ENCODE measurements at regions not wholly inside any gene's neighbourhood (a gene's known extent, or its start where the extent isn't known, plus 50 kb on each side); places are given as distances from the start of the nearest gene placed in this dataset.

DNA sequence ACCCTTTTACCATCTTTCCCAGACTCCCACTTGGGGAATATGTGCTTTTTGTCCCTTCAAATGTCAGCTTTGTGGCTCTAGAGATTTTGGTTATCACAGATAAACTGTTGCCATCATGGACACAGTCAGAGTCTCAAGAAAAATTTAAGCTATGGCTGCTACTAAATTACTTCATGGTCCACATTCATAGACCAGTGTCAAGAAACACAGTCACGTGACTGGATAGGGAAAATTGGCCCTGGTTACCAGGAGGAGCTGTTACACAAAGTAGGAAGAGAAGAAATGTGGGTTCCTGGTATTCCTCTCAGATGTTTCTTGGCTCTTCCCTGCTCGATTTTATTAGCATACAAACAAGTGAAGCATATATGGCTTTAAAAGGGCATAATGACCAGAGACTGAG lies 348.9 kb downstream of the NDFIP2 start:
- intact Hi-C loops (cut with micrococcal nuclease) = no loop called here
- DNase-seq (no peak), ATAC-seq (no peak)

DNA sequence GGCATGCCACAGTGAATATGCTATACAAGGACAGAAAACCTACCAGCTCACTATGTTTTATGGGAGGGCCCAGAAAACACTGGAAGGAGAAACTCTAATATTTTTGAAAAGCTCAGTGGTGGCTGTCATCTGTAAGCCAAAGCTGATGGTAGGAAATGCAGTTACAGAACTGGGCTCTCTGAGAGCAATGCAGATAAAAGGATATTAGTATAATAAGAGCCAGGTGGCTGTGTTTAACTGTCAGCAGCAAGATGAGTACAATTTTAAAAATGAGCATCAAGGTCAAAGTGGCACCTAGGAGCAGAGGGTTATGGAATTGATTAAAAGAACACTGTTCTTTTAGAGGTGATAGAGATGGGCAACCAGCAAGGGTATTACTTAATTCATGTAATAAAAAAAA lies 345.0 kb downstream of the NDFIP2 start:
- DNase-seq (no peak), ATAC-seq (no peak)
- intact Hi-C loops (cut with micrococcal nuclease) = no loop called here

DNA sequence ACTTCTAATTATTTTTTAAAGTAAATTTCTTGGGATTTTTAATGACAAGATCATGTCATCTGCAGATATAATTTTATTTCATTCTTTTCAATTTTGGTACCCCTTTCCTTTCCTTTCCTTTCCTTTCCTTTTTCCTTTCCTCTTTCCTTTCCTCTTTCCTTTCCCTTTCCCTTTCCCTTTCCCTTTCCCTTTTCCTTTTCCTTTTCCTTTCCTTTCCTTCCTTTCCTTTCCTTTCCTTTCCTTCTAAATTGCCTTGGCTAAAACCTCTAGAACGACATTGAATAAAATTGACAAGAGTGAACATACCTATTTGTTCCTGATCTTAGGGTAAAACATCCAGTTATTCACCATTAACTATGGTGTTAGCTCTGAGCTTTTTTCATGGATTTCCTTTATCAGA lies 334.1 kb downstream of the NDFIP2 start:
- no peak for ATAC-seq
- intact Hi-C loops (cut with micrococcal nuclease) = no loop called here
- DNase-seq = no peak

DNA sequence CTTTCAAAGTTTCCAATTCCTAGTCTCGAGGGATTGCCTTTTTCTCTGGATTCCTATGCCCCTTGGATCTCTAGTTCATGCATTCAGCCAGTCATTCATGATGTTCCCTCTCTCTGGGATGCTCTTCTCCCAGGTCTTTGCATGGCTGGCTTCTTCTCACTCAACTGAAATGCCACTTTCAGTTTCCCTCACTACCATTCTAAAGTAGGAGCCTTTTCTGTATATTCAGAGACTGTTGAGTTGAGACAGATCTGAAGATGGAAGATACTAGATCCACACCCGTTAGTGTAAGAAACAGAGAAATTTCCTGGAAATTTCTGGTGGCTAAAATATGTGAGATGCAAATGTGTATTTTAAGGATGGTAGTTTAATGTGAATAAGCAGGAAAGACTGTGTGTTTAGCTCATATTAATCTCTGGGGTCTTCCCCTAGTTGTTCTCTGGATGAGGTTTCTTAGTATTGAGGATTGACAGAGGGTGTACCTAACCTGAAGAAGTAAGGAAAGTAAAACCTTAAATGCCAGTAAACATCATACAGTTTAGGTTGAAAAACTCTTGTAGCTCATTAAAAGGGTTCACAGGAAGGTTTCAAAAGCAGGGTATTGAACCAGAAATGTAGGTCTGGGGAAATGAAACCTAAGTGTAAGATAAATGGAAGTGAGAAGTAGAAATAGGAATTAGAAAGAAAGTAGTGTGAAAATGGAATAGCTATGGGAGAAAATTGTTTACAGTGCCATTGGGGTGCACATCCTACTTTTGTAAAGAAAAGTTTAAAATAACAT lies 331.3 kb downstream of the NDFIP2 start:
- intact Hi-C loops (cut with micrococcal nuclease) = no loop called here
- DNase-seq (no peak), ATAC-seq (no peak)

DNA sequence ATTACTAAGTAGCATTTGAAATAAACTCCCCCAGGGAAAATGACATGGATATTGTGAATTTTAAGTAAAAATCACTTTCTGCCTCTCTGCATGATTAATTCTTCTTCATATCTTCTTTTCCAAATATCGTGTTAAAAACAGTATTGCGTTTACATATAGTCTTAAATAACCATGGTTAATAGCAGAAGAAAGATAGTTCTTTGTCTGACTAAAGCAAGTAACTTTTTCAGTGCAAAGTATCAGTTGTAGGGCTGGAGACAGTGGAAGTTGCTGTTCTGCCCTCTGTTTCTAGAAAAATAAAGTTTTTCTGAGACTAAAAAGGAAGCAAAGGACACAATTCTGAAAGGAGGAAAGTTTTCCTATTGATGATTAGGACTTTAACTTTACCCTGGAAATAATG lies 330.2 kb downstream of the NDFIP2 start:
- DNase-seq = no peak
- ATAC-seq = no peak

DNA sequence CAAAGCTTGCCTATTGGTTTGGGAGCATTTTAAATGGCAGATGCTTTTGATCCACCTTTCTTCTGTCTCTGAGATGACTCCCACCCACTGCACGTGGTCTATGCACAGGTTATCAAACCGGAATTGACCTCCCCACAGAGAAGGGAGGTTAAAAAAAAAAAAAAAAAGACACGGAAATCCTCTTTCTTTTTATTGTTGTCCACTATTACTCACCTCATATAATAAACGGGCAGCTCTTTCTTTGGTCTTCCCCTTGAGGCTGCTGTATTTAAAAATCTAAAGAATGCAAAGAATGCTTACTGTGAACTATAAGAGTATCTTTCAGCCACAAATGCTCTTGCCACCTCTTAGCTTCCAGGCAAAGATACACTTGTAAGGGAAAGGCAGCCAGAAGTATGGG lies 329.7 kb downstream of the NDFIP2 start:
- ATAC-seq (no peak), DNase-seq (no peak)
- intact Hi-C loops (cut with micrococcal nuclease) = no loop called here

More for the DNA sequence above, 330.2 kb downstream of the NDFIP2 start:
- intact Hi-C loops (cut with micrococcal nuclease) = no loop called here

DNA sequence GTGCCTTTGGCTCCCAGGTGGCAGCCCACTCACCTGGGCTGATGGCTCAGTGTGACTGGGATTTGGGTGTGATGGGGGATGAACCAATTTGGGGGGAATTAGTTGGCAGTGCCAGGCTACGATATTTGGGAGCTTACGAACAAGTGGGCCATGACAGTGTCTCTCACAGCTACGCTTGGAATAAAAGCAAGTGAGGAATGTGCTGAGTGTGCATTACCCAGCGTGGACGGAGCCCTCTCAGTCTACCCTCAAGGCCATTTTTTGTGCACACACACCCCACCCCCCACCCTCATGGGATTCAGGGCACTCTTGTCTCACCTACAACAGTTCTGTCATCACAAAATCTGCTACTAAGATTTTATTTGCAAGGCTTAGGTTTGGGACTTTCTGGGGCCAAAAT lies 329.1 kb downstream of the NDFIP2 start:
- no peak for ATAC-seq
- DNase-seq = no peak
- intact Hi-C loops (cut with micrococcal nuclease) = no loop called here

DNA sequence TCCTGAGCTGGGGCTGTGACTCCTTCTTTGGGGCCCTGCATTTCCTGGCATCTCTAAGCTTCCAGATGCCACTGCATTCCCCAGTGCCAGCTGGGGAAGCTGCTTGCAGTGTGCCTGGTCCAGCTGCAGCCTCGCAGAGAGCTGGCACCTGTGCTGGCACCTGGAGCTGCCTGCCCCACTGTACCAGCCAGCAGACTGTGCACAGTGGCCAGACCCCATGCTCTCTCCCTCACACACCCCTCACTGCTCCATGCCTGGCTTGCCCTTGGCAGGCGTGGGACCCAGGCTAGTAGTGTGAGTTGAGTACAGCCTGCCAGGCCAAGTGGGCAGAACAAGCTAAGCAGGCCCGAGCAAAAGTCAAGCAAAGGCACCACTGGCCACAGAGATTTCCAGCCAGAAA lies 327.5 kb downstream of the NDFIP2 start:
- intact Hi-C loops (cut with micrococcal nuclease) = no loop called here
- no peak for DNase-seq
- no peak for ATAC-seq

DNA sequence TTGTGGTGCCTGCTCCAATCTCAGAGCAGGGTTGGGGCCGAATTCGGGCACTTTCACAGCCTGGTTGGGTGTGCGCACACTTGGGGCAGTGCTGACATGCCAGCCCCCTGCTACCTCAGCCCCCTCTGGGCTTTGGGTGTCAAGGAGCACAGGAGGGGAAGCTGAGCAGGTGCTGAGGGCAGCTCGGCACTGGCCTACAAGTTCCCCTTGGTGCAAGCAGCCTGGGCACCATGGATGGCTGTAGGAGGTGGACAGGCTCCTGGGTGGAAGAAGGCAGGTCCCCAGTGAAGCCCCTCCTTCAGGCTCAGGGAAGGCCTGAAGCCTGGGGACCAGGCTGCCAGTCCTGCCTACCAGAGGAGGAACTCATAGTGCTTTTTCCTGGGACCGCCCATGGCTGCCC lies 326.6 kb downstream of the NDFIP2 start:
- no peak for ATAC-seq
- DNase-seq = no peak
- intact Hi-C loops (cut with micrococcal nuclease) = no loop called here

DNA sequence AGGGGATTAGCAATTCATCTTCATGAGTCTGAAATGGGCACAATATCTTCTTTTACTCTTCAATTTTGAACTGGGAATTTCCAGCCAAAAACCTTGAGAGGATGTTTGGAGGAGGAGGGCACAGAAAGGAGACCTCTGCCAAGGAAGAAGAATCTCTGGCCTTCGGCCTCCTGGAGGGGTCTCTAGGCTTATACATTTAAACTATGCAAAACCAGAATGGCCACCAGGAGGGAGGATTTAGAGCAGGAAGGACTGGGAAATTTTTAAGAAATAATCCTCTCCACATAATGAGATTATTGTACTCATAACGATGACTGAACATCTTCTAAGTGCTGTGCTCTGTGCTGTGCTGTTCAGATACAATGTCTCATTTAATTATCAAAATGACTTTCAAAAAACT lies 325.9 kb downstream of the NDFIP2 start:
- ATAC-seq = no peak
- intact Hi-C loops (cut with micrococcal nuclease) = no loop called here
- DNase-seq = no peak

DNA sequence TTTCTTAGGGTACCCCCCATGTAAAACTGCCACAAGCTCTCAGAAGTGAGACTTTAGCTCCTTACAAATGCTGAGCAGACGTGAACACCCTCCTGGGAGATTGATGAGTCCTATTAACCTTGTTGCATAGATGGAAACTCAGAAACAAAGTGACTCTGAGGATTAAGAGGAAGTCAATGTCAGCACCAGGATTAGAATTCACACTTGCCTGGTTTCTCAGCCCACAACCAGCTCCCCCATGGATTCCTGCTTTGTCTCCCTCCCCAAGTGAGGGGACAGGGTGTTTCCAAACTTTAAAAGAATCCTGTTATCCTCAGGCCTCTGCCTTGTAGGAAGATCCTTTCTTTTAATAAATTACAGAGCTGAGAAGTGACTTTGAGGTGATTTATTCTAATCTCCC lies 324.4 kb downstream of the NDFIP2 start:
- ATAC-seq (no peak), DNase-seq (no peak)
- intact Hi-C loops (cut with micrococcal nuclease) = no loop called here

DNA sequence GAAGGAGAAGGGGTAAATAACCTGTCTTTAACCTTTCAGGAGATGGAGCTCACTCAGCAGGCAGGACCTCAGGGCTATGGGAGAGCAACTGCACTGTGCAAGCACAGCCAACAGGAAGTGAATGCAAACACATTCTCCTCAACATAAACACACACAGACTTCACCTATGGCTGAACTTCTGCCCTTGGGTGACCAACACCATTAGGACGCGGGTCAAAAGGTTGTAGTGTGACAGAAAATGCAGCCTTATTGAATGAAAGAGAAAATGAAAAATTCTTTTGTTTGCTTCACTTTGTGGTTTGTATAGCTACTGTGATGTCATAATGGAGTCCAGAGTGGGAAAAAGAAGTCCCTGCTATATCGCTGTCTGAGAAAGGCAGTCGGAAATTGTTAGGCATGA lies 323.0 kb downstream of the NDFIP2 start:
- DNase-seq (no peak), ATAC-seq (no peak)
- intact Hi-C loops (cut with micrococcal nuclease) = no loop called here

DNA sequence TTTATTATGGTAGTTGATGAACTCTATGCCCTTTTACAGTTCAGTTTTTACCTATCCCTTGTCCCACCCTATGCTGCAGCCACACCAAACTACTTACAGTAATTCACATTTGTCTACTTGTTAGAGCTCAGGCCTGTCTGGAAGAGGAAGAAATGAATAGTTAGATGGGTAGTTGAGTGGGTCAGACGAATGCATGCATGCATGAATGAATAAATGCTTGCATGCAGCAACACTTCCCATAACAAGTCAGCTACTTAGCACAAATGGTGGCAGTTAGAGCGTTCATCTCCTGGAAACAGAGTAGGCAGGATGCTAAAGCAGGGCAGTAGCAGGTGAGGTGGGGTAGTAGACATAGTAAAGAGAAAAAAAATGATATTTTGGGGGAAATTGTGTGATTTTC lies 322.3 kb downstream of the NDFIP2 start:
- intact Hi-C loops (cut with micrococcal nuclease) = no loop called here
- ATAC-seq = no peak
- no peak for DNase-seq

DNA sequence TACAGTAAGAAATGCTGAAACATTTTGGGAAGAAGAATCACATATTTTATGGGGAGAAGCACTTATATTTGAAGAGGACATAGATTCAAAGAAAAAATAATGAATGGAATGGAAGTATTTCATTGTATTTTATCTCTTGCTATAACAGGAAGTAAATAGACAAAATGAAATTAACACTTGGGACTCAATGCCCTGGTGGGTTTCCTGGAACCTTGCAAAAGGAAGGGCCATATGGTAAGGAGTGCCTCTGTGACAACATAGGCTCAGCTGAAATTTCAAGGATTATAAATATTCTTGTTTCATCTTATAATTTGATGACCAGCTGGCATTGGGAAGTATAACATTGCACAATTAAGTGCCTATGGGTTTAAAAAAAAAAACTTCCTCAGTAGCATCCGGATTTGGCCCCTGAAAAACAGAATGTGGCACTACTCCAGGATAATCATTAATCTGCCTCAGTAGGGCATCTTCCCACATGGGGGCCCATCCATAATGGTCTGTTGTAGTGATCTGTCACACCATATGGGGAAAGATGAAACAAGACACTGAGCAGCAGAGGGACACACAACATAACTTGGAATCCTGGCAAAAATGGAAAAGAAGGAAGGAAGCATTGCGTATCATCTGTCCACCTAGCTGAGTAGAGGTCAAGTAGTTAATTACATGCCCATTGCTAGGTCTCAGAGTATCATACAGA lies 321.6 kb downstream of the NDFIP2 start:
- DNase-seq (no peak), ATAC-seq (no peak)
- intact Hi-C loops (cut with micrococcal nuclease) = no loop called here

DNA sequence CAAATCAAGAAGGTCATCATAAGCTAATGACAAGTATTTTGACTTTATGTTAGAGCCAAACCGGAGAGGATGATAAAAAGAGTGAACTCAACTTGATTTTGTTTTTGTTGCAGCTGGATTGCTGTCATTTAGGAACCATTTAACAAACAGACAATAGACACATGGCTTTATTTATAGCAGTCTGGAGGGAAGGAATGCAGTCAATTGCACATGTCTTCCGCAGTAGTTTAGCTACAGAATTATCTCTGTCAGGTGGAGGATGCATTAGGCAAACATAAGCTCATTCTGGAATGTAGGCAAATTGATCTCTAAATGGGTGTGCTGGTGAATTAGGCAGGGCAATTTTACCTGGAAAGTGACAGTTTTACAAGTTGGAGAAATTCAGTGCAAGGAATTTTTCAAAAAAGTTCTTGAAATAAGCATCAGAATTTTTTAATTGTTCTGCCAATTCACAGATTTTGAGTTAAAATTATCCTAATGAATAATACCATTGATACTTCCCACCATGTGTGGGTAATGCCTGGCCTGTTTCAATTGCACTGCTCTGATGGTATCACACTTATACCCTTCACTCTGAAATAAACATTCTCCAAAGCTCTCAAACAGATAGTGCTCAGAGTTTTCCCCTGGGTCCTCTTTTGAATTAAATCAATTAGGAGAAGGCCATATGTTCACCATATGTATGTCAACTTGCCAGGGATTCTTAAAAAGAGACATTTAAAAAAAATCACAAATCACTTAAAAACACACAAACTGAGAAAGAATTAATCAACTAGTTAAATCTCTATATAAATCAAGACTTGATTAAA lies 318.3 kb downstream of the NDFIP2 start:
- intact Hi-C loops (cut with micrococcal nuclease) = no loop called here
- DNase-seq (no peak), ATAC-seq (peak; percentile 48)

DNA sequence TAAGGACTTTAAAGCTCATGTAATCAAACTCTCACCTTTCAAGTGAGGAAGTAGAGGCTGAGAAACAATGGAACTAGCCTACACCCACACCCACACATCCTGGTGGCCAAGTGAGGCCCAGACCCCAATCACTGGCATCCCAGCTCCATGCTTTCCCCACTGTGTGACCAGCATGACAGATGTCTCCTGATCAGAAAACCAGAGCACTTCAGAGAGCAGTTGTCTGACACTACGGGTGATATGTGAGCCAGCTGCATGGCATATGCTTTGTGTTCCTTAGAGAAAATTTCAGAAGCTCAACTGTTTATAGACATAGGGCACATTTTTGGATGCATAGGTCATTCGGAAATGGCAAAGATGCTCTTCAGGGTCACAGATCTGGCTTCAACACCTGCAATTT lies 315.2 kb downstream of the NDFIP2 start:
- intact Hi-C loops (cut with micrococcal nuclease) = no loop called here
- no peak for DNase-seq
- ATAC-seq = no peak

DNA sequence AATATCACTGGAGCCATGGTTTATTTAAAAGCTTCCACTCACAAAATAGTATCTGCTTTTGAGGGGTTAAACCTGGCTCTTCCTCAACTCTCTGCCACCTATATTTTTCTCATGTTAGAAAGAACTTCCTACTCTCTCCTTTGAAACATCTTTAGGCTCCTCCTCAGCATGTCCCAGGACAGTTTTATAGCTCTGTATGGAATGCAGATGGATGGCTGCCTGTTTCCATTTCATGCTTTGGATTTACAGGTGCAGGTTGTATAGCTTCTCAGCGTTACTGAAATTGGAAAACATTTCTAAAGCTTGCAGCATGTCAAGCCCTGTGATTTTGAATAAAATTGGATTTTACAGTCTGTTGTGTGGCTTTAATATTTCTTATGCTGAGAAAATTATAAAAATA lies 314.0 kb downstream of the NDFIP2 start:
- intact Hi-C loops (cut with micrococcal nuclease) = no loop called here
- ATAC-seq = no peak
- DNase-seq = no peak

DNA sequence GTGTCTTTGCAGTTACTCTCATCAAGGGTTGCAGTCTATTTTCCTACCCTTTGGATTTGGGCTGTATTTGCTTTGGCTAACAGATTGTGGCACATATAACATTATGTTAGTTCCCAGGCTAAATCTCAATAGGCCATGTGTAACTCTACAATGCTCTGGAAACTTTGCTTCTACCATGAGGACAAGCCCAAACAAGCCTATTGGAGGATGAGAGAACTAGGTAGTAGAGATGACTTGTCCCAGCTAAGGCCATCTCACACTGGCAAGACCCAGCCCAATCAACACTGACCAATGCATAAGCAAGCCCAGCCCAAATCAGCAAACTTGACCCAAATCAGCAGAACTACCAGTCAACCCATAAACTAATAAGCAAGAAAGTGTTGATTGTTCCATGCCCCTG lies 311.8 kb downstream of the NDFIP2 start:
- no peak for DNase-seq
- intact Hi-C loops (cut with micrococcal nuclease) = no loop called here
- no peak for ATAC-seq

DNA sequence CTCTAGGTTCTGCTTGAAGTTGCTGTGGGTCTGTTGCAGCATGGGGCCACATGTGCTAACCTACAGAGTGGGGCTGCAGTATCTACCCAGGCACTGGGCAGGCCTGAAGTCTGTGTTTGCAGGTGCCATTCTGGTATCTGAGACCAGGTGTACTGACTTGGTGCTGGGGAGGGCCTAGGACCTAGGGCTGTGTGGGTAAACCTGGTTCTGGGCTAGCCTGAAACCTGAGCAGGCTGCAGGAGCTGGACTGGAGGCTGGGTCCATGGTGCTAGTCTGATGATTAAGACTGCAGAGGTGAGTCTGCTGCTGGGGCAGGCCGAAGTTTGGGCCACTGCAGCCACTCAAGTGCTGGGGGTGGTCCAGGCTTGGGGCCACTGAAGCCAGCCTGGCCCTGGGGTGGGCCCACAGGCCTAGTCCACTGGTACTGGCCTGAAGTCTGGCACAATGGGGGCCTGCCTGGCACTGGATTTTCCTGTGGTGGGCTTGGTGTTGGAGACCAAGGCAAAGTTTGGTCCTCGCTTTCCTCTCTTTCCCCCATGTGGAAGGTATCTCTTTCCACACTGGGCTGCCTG lies 310.6 kb downstream of the NDFIP2 start:
- intact Hi-C loops (cut with micrococcal nuclease) = no loop called here
- ATAC-seq (no peak), DNase-seq (no peak)

DNA sequence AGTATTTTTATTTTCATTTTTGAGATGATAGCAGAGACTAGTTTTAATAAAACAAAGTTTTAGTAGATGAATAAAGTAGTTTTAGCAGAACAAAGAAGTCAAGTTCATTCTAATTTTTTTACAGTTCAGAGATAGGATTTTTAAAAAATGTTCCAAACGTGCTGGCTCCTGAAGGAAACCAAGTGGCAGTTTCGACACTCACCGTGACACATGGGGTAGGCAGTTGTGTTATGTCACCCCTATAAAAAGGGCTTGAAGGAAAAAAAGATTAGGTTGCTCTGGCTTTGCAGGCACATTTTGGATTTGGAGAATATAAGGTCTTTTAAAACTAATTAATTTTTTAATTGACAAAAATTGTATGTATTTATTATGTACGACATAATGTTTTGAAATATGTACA lies 305.2 kb downstream of the NDFIP2 start:
- ATAC-seq = no peak
- intact Hi-C loops (cut with micrococcal nuclease) = no loop called here

More for the DNA sequence above, 305.2 kb downstream of the NDFIP2 start:
- no peak for DNase-seq

Measured in left ventricle myocardium superior (tissue), 1 donor.